ENCODE measurements at regions not wholly inside any gene's neighbourhood (a gene's known extent, or its start where the extent isn't known, plus 50 kb on each side); places are given as distances from the start of the nearest gene placed in this dataset.
A peak's percentile ranks its signal among the peaks of the same experiment; 100 is the strongest.

DNA sequence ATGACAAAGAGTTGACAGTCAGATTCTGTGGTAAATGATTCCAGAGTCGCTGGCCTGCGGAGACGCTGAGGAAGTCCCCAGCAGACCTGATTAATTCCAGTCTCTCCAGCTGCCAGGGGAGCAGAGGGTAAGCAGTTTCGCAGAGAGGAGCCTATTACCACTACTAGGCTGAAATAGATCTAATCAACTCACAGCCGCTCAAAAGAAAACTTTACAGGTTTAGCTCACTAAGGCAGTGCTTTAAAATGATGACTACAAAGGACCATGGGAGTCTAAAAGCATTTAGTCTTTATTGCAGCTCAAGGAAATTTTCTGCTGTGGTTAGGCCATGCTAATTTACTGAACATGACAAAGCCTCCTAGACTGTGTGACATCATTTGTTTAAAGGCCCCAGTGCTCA lies 445.6 kb upstream of the POU3F3 start:
- DNase-seq (no peak), ATAC-seq (no peak)

DNA sequence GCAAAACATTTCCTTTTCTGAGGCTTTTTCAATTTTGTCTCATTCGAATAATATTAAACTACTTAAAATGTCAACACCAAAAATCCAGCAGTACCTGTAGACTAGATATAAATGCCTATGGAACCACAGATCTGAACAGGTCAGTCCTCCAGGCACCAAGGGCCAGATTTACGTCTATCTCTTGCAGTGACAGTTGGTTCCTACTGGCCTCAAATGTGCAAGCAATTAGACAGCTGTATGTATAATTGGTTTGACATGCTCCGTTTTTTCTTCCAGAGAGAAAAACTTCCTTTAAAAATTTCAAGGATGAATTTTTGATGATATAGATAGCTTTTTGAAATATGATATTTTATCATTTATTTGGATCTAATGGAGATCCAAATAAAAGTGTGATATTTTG lies 443.8 kb upstream of the POU3F3 start:
- DNase-seq (no peak), ATAC-seq (no peak)

- DNase-seq, result peak; percentile 27
- ATAC-seq, result no peak
These were observed 441.5 kb upstream of the POU3F3 start for GRCh38 chr2:104412384-104412783.

GRCh38 chr2:104413890-104414289 lies 440.0 kb upstream of the POU3F3 start:
- DNase-seq (no peak), ATAC-seq (no peak)

GRCh38 chr2:104415284-104415683 lies 438.6 kb upstream of the POU3F3 start:
- ATAC-seq (no peak), DNase-seq (no peak)

DNA sequence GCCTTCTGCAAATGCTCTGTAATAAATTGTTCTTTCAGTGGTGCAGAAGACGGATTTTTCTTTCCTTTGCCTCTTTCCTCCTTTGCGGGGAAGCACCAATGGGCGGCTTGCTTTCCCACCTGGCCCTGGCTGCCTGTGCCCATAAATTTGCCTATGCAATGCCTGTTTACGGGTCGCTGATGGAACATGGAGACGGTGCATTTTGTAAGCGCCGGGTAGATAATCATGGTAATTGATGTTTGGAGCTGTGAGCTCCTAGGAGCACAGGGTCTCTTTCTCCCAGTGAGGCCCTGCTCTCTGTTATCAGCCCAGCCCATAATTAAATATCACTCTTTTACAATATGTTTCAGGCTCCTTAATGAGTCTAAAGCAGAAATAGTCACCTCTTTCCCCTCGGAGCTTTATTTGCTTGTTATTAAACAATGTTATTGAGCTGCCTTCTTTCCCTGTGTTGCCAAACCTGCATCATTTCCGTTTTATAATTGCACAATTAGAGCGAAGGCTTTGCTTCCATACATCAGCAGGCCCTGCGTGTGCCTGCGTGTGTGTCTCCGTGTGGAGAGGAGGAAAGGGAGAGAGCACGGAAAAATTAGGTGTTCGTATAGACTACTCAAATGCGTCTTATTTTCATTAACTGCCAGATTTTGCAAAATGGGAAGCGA lies 437.4 kb upstream of the POU3F3 start:
- ATAC-seq (no peak), DNase-seq (no peak)

GRCh38 chr2:104420420-104420819 lies 433.5 kb upstream of the POU3F3 start:
- ATAC-seq (no peak), DNase-seq (no peak)

- ATAC-seq (no peak), DNase-seq (no peak)
These were observed 433.0 kb upstream of the POU3F3 start for GRCh38 chr2:104420953-104421352.

DNA sequence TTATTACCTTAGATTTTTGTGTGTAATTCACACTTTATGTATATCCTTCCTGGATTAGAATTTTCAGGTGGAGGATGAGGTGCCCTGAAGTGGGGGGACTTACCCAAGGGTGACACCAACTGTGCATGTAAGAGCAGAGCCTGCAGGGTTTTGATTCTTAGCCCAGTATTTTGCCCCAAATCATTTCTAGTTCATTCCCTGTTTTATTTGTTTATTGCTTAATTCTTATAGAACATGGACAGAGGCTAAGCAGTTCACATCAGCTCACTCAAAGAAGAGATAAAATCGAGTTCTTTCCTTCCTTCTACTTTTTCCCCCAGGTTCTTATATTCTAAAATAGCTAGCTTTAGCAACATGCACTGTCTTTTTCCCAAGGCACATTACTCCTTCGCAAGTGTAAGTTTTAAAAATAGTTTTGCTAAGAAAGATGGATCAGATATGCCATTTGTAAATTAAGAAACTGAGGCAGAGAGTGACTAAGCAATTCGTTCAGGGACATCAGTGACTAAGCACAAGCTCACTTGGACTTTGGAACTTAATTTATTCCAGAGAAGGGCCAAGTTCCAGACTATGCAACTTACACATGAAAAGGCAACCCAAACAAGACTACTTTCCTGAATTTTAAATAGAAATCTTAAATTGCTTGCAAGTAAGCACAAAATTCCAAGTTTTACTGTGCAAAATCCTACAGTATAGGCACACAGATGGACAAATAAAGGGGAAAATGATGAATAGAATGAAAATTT lies 427.9 kb upstream of the POU3F3 start:
- DNase-seq (no peak), ATAC-seq (no peak)

DNA sequence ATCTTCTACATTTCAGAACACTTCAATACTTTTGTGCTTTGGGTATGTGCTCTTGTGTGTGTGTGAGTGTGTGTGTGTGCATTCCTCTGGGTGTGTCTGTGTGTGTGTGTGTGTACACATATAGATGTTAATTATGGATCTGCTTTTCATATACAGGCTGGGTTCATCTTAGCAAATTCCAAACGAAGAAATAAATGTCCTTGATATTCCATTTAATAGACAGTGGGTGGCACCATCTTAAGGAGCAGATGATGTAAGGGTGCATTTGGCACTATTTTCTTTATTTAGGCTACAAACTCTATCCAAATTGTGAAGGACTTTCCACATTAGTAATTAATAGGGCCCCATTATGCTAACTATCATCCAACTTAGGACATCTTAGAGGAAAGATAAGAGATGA lies 425.8 kb upstream of the POU3F3 start:
- DNase-seq (no peak), ATAC-seq (no peak)

DNA sequence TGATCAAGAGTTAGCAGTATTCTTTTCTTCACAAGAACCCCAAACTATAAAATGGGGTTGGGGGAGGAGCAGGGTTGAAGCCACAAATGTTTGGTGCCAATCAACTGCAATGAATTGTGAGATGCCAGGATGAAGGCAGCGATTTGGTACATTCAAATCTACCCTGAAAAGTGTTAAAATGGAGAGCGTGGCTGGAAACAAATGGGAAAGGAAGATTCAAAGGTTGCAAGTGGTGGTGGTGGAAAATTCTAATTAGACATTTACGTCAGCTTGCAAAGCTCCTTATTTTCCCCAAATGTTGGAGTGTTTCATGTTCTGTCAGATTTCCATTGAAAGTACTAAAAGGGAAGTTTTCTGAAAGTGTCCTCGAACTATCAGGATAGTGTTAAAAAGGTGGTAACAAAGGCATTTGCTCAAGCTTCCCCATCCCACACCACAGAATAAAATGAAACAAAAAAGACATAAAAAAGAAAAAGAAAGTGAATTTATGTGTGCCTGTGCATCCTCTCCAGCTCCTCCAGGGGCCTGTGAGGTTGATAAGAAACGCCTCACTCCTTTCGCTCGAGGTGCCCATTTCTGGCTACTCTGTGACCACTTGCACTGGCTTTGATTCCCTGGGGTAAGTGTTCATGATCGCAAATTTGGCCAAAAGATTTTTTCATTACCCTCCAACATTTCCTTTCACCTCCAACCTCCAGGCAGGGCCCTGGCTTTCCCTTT lies 424.1 kb upstream of the POU3F3 start:
- DNase-seq (no peak), ATAC-seq (no peak)

GRCh38 chr2:104430359-104430740 lies 423.6 kb upstream of the POU3F3 start:
- DNase-seq, result no peak
- no peak for ATAC-seq

DNA sequence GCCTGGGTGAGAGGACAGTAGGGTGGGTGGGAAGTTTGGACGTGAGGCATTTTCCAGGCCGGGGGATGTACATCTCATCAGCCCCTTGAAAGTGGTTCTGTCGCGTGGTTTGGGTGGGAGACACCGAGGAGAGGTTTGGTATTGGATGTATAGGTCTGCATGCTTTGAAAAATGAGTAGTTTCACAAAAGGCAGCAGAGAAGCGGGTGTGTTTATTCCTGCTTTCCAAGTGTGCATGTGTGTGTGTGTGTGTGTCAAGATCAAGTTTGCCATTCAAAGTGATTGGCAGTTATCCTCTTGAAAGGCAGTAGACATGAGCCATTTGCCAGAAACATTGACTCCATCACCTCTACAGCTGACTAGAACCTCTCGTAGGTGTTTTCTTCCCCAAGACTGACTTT lies 423.1 kb upstream of the POU3F3 start:
- DNase-seq (no peak), ATAC-seq (no peak)

DNA sequence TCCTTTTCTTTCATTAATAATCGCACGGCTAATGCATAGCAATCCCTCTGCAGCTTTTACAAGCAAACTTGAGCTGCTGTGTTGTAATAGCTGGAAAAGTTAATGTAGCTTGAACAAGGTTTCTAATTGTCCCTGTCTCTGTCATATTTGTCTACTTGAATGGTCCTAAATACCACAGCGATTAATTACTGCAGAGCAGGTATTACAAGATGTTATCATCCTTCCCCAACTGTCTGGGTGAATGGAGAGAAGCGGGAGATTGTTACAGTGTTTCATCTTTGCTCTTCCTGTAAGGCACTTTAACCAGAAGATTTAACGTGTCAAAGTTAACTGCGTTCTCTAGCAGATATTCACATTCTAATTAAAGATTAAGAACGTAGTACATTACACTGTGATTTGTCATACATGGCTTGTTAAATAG lies 422.2 kb upstream of the POU3F3 start:
- ATAC-seq, result no peak
- no peak for DNase-seq

- DNase-seq (no peak), ATAC-seq (no peak)
These were observed 421.5 kb upstream of the POU3F3 start for GRCh38 chr2:104432401-104432800.

GRCh38 chr2:104432991-104433390 lies 420.9 kb upstream of the POU3F3 start:
- ATAC-seq (no peak), DNase-seq (no peak)

DNA sequence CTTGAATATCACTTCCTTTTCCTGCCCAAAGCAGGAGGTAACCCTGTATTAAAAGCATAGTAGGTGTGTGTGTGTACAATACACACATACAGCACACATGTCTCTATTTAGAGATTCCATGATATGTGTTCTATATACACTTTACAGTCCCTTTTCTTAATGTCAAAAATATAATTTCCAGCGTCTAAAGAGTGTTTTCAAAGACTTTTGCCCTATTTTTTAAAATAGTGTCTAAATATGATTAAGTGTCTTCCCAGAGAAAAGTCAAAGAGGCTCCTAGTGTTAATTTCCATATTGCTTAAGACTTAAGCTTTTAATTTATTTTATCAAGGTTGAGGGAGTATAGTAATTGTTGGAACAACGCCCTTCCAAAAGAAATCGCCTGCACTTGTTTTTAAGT lies 420.3 kb upstream of the POU3F3 start:
- no peak for DNase-seq
- ATAC-seq, result no peak

GRCh38 chr2:104434318-104434792 lies 419.6 kb upstream of the POU3F3 start:
- ATAC-seq (peak; percentile 55), DNase-seq (no peak)

GRCh38 chr2:104434966-104435365 lies 418.9 kb upstream of the POU3F3 start:
- ATAC-seq, result no peak
- no peak for DNase-seq

GRCh38 chr2:104438481-104438880 lies 415.4 kb upstream of the POU3F3 start:
- no peak for ATAC-seq

DNA sequence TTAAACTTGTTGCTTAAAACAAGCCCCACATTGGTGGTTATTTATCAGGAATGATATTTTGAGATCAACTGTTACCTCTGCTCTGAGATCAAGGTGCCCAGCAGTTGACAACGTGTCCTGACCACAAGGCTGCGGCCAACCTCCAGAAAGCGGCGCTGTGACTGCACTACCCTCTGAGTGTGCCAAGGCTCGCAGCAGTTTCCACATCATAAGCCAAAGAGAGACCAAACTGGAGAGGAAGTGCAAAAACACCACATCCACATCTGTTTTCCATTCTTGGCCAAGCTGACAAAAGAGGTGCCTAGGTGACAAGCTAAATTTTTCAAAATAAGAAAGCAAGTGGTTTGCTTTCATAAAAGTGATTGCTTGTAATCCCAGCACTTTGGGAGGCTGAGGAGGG lies 410.8 kb upstream of the POU3F3 start:
- ATAC-seq (no peak), DNase-seq (no peak)

More at GRCh38 chr2:104438481-104438880, 415.4 kb upstream of the POU3F3 start:
- no peak for DNase-seq

- DNase-seq, result no peak
- ATAC-seq, result no peak
These were observed 409.5 kb upstream of the POU3F3 start for GRCh38 chr2:104444392-104444791.

DNA sequence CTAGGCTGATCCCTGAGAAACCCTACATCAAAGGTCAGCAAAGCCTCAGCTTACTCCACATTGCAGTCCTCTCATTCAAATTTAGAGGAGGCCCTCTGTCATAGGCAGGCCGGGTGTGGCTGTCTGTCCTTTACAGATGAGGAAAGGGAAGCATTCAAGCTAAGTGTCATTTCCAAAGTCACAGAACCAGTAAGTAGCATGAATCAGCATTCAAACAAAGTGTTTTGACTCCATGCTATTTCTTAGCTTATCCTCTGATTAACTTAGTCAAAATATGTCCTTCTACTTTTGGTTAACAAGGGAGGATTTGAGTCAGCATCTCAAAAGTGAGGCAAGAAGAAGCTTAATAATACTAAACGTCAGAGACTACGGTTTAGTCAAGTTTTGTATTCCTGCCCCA lies 409.0 kb upstream of the POU3F3 start:
- DNase-seq, result no peak
- no peak for ATAC-seq

Measured in stimulated activated naive CD8-positive, alpha-beta T cell treated with anti-CD3 and anti-CD28 coated beads, Interleukin-15, Interleukin-2, amounts not matched to agents 100 U/mL and 50 U/mL, for 24 hours (primary cell).